ENCODE measurements at regions not wholly inside any gene's neighbourhood (a gene's known extent, or its start where the extent isn't known, plus 50 kb on each side); places are given as distances from the start of the nearest gene placed in this dataset.

DNA sequence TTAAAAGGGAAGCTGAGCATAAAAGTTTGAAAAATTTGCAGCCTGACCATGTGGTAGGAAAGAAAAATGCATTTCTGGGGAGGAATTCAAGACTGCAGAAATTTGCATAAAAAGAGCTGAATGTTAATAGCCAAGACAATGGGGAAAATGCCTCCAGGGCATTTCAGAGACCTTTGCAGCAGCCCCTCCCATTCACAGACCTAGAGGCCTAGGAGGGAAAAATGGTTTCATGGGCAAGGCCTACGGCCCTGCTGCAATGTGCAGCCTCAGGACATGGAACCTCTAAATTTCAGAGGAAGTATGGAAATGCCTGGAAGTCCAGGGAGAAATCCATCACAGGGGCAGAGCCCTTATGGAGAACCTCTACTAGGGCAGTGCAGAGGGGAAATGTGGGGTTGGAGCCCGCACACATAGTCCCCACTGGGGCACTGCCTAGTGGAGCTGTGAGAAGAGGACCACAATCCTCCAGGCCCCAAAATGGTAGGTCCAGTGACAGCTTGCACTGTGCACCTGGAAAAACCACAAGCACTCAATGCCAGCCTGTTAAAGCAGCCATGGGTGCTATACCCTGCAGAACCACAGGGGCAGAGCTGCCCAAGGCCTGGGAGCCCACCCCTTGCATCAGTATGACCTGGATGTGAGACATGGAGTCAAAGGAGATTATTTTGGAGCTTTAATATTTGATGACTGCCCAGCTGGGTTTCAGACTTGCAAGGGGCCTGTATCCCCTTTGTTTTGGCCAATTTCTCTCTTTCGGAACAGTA lies 243.8 kb downstream of the DNAJB9 start:
- H3K36me3 ChIP-seq (ENCODE audit: insufficient read depth, low read length) = no peaks in the 10 kb centered on the region
- no peaks in the 10 kb centered on the region for H3K4me1 ChIP-seq (ENCODE audit: insufficient read depth, low read length)
- no peaks in the 10 kb centered on the region; the same call in 1 of the 2 replicates for H3K9me3 ChIP-seq (ENCODE audit: control insufficient read depth, insufficient read depth, low read length)
- H3K9ac ChIP-seq (ENCODE audit: low read depth, low read length) = no peak overlapping the region

GRCh38 chr7:108815815-108816214 lies 246.1 kb downstream of the DNAJB9 start:
- Histone ChIP-seq H3K4me1 (ENCODE audit: insufficient read depth, low read length) (no peaks in the 10 kb centered on the region), H3K9ac (ENCODE audit: low read depth, low read length) (no peak overlapping the region), H3K36me3 (ENCODE audit: insufficient read depth, low read length) (no peaks in the 10 kb centered on the region), H3K9me3 (ENCODE audit: control insufficient read depth, insufficient read depth, low read length) (no peaks in the 10 kb centered on the region; the same call in 1 of the 2 replicates)

- H3K9me3 ChIP-seq (ENCODE audit: control insufficient read depth, insufficient read depth, low read length) = no peaks in the 10 kb centered on the region; the same call in 1 of the 2 replicates
- H3K9ac ChIP-seq (ENCODE audit: low read depth, low read length) = no peak overlapping the region
- H3K36me3 ChIP-seq (ENCODE audit: insufficient read depth, low read length) = no peaks in the 10 kb centered on the region
- no peaks in the 10 kb centered on the region for H3K4me1 ChIP-seq (ENCODE audit: insufficient read depth, low read length)
Observed at GRCh38 chr7:108818742-108819141, 249.1 kb downstream of the DNAJB9 start.

DNA sequence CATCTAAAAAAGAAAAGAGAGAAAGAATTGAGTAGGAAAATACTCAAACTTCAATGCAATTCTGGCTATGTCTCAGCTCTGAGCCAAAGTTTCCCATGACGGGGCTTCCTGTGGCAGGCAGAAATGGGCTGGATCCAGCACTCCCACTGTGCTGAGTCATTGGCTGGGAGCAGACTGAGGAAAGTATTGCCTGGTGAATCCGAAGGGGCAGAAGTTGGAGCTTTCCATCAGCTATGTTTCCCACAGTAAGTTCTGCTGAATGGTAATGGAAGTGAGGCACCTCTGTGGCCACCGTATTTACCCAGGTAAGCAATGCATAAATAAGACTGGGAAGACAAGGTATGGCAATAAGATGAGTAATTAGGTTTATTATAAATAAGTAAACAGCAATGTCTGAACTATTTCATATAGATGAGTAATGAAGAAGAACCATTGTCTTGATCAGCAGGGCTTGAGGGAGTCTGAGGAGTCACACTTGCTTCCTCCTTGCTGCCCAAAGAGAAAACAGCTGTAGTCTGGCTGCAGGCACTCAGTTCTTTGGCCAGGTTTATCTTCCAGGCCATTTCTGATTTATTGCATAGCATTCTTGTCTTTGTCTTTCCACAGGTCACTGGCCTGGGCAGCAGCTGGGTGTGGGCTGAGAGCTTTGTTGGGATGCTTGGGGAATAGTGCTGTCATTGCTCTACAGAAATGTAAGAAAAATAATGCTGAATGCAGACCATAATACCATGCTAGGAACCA lies 255.3 kb downstream of the DNAJB9 start:
- Histone ChIP-seq H3K36me3 (ENCODE audit: insufficient read depth, low read length) (no peaks in the 10 kb centered on the region), H3K9ac (ENCODE audit: low read depth, low read length) (no peak overlapping the region), H3K9me3 (ENCODE audit: control insufficient read depth, insufficient read depth, low read length) (no peaks in the 10 kb centered on the region), H3K4me1 (ENCODE audit: insufficient read depth, low read length) (peaks cover 6% of the 10 kb centered on the region; the same call in 1 of the 2 replicates)

DNA sequence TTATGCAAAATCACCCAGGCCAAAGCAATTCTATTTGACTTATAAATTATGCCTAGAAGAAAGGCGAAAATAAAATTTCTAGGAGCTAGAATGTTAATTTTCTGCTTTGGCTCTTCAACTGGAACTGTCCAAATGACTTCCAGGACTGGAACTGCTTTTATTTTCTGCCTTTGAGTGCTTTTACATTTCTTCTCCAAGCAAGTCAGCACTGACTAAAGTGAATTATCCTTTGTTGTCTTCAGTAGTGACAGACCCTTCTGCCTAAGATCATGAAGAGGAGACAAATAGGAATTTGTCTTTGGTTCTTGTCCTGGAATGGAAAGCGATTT lies 255.9 kb downstream of the DNAJB9 start:
- peaks cover 6% of the 10 kb centered on the region; the same call in 1 of the 2 replicates for H3K4me1 ChIP-seq (ENCODE audit: insufficient read depth, low read length)
- H3K36me3 ChIP-seq (ENCODE audit: insufficient read depth, low read length) = no peaks in the 10 kb centered on the region
- H3K9ac ChIP-seq (ENCODE audit: low read depth, low read length) = no peak overlapping the region
- no peaks in the 10 kb centered on the region for H3K9me3 ChIP-seq (ENCODE audit: control insufficient read depth, insufficient read depth, low read length)

DNA sequence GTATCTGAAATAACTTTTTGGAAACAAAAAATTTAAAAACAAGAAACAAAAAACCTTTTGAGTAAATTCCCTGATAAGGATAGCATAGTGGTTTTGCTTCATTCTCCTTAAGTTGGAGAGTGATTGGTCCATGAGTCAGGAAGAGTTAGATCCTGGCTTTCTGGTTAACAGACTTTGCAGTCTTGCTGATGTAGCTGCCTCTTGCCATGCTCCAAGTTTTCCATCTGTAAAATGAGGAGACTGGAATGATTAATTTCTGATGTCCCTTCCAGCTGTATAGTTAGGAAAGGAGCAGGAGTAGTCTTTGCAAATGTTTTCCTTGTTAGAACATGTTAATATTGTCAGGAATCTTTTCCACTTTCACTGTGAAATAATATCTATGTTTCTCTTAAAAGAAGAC lies 266.6 kb downstream of the DNAJB9 start:
- Histone ChIP-seq H3K9me3 (ENCODE audit: control insufficient read depth, insufficient read depth, low read length) (no peaks in the 10 kb centered on the region), H3K4me1 (ENCODE audit: insufficient read depth, low read length) (no peaks in the 10 kb centered on the region), H3K9ac (ENCODE audit: low read depth, low read length) (no peak overlapping the region), H3K36me3 (ENCODE audit: insufficient read depth, low read length) (no peaks in the 10 kb centered on the region)

- H3K9ac ChIP-seq (ENCODE audit: low read depth, low read length) = no peak overlapping the region
Observed at GRCh38 chr7:108838198-108838597, 268.5 kb downstream of the DNAJB9 start.

GRCh38 chr7:108839076-108839475 lies 269.4 kb downstream of the DNAJB9 start:
- Histone ChIP-seq H3K9me3 (ENCODE audit: control insufficient read depth, insufficient read depth, low read length) (no peaks in the 10 kb centered on the region), H3K9ac (ENCODE audit: low read depth, low read length) (no peak overlapping the region), H3K36me3 (ENCODE audit: insufficient read depth, low read length) (no peaks in the 10 kb centered on the region), H3K4me1 (ENCODE audit: insufficient read depth, low read length) (no peaks in the 10 kb centered on the region)

More at GRCh38 chr7:108838198-108838597, 268.5 kb downstream of the DNAJB9 start:
- H3K36me3 ChIP-seq (ENCODE audit: insufficient read depth, low read length) = no peaks in the 10 kb centered on the region
- H3K9me3 ChIP-seq (ENCODE audit: control insufficient read depth, insufficient read depth, low read length) = no peaks in the 10 kb centered on the region
- no peaks in the 10 kb centered on the region for H3K4me1 ChIP-seq (ENCODE audit: insufficient read depth, low read length)

GRCh38 chr7:108845951-108846350 lies 276.3 kb downstream of the DNAJB9 start:
- Histone ChIP-seq H3K9ac (ENCODE audit: low read depth, low read length) (no peak overlapping the region), H3K9me3 (ENCODE audit: control insufficient read depth, insufficient read depth, low read length) (0 out of 2 replicates have a peak, but pooled peaks cover 2% of the 10 kb centered on the region), H3K36me3 (ENCODE audit: insufficient read depth, low read length) (no peaks in the 10 kb centered on the region), H3K4me1 (ENCODE audit: insufficient read depth, low read length) (no peaks in the 10 kb centered on the region)

GRCh38 chr7:108846471-108846870 lies 276.8 kb downstream of the DNAJB9 start:
- Histone ChIP-seq H3K4me1 (ENCODE audit: insufficient read depth, low read length) (no peaks in the 10 kb centered on the region), H3K9me3 (ENCODE audit: control insufficient read depth, insufficient read depth, low read length) (0 out of 2 replicates have a peak, but pooled peaks cover 2% of the 10 kb centered on the region), H3K9ac (ENCODE audit: low read depth, low read length) (no peak overlapping the region), H3K36me3 (ENCODE audit: insufficient read depth, low read length) (no peaks in the 10 kb centered on the region)

DNA sequence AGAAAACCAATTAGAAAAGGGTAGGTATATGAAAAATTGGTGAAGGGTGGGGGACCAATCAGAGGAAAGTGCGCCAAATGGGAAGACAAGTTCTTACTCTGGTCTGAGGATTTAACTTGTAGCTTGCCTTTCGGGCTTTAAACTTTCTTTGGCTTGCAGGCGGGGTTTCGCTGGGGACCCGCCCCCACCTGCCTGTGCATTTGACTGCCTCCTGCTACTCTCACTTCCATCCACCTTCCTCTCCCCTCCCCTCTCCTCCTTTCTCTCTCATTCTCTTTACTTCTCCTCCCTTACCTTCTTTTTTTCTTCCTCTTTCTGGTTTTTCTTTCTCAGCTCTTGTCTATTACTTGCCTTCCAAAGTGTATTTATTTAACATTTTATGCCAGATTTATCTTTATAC lies 278.8 kb downstream of the DNAJB9 start:
- H3K9ac ChIP-seq (ENCODE audit: low read depth, low read length) = no peak overlapping the region
- 0 out of 2 replicates have a peak, but pooled peaks cover 2% of the 10 kb centered on the region for H3K9me3 ChIP-seq (ENCODE audit: control insufficient read depth, insufficient read depth, low read length)
- no peaks in the 10 kb centered on the region for H3K4me1 ChIP-seq (ENCODE audit: insufficient read depth, low read length)
- no peaks in the 10 kb centered on the region for H3K36me3 ChIP-seq (ENCODE audit: insufficient read depth, low read length)

DNA sequence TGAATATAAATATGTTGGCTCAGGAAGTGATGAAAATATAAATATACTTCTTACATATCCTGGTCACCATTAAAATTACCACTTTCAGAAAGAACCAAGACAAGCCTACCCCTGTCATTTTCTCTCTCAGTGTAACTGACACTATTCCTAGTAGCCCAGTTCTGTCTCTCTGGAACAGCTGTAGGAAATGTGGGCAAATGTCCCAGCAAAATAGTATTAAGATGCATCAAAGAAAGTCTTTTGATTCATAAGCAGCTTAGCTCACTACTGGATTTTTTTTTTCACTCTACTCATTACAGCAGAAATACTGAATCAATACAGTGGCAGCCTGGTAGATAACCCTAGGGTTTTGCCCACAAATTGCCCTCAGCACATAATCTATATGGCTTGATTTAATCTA lies 290.9 kb downstream of the DNAJB9 start:
- H3K9ac ChIP-seq (ENCODE audit: low read depth, low read length) = no peak overlapping the region
- no peaks in the 10 kb centered on the region for H3K9me3 ChIP-seq (ENCODE audit: control insufficient read depth, insufficient read depth, low read length)
- no peaks in the 10 kb centered on the region for H3K36me3 ChIP-seq (ENCODE audit: insufficient read depth, low read length)
- H3K4me1 ChIP-seq (ENCODE audit: insufficient read depth, low read length) = no peaks in the 10 kb centered on the region

DNA sequence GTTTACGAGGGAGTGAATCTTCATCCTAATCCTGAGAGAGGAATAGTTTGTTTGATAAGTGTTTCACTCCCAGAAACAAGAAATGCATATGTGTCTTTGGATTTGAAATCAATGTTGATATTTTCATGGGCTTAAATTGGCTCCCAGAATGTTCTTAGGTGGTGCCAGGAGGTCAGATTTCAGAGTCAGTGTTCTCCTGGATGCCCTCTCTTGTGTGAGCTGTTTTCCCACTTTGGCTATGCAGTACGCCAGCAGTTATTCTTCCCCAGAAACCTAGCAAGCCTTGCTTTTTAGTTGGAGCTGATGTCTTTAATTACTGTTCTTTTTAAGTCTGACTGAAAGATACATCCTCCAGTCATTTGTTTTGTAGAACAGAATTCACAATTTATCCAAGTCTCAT lies 291.4 kb downstream of the DNAJB9 start:
- H3K36me3 ChIP-seq (ENCODE audit: insufficient read depth, low read length) = no peaks in the 10 kb centered on the region

GRCh38 chr7:108863227-108863848 lies 293.7 kb downstream of the DNAJB9 start:
- Histone ChIP-seq H3K9ac (ENCODE audit: low read depth, low read length) (no peak overlapping the region), H3K9me3 (ENCODE audit: control insufficient read depth, insufficient read depth, low read length) (no peaks in the 10 kb centered on the region; the same call in 1 of the 2 replicates), H3K36me3 (ENCODE audit: insufficient read depth, low read length) (no peaks in the 10 kb centered on the region), H3K4me1 (ENCODE audit: insufficient read depth, low read length) (no peaks in the 10 kb centered on the region)

More for the DNA sequence above, 291.4 kb downstream of the DNAJB9 start:
- Histone ChIP-seq H3K4me1 (ENCODE audit: insufficient read depth, low read length) (no peaks in the 10 kb centered on the region), H3K9ac (ENCODE audit: low read depth, low read length) (no peak overlapping the region), H3K9me3 (ENCODE audit: control insufficient read depth, insufficient read depth, low read length) (no peaks in the 10 kb centered on the region)
